Esophagus squamous epithelium (tissue), 5 donors: ENCODE measurements at regions not wholly inside any gene's neighbourhood (a gene's known extent, or its start where the extent isn't known, plus 50 kb on each side); places are given as distances from the start of the nearest gene placed in this dataset.

ENCODE experiments used
- DNase-seq: peaks from one replicate; lab custom pipeline; 2025; lab: John Stamatoyannopoulos, UW
- H3K27ac ChIP-seq, 4 donors: fragments of 200-600 bp; sonication (generic); one replicate each; pipeline ENCODE4 v1.5.1; 2016 to 2019; ENCODE audit warnings: mild to moderate bottlenecking in 1 of 4
- H3K27me3 ChIP-seq, 4 donors: fragments of 200-600 bp; sonication (generic); 1 replicate in 3 of 4; 2 replicates in 1 of 4; pipeline versions ENCODE4 v1.5.1 to v1.6.0; 2017 to 2021; ENCODE audit warnings: antibody characterized with exemption in 1 of 4
- H3K36me3 ChIP-seq, 3 donors: fragments of 200-600 bp; sonication (generic); one replicate each; pipeline ENCODE4 v1.5.1; 2016 to 2019
- H3K4me1 ChIP-seq, 3 donors: fragments of 200-600 bp; sonication (generic); one replicate each; pipeline ENCODE4 v1.5.1; 2017 to 2019
- H3K4me3 ChIP-seq, 4 donors: fragments of 200-600 bp; sonication (generic); 1 replicate in 3 of 4; 2 replicates in 1 of 4; pipeline ENCODE4 v1.5.1; 2016 to 2019; ENCODE audit warnings: mild to moderate bottlenecking in 2 of 4, moderate library complexity in 1 of 4
- H3K9me3 ChIP-seq, 3 donors: fragments of 200-600 bp; sonication (generic); one replicate each; pipeline ENCODE4 v1.5.1; 2016 to 2019
- CTCF ChIP-seq, 6 experiments: fragments of 450-650 bp in 4 of 6; fragments of 200-600 bp in 2 of 6; sonication (generic) in 2 of 6; IDR thresholded peaks; one replicate each; pipeline ENCODE4 v1.5.1; 2016 to 2019; ENCODE audit warnings: antibody characterized with exemption in 6 of 6, mild to moderate bottlenecking in 4 of 6, moderate library complexity in 4 of 6
- POLR2A ChIP-seq, 4 donors: fragments of 450-650 bp; IDR thresholded peaks; one replicate each; pipeline ENCODE4 v1.6.1; 2017; ENCODE audit warnings: antibody characterized with exemption in 4 of 4, mild to moderate bottlenecking in 4 of 4, moderate library complexity in 3 of 4
- WGBS, 2 donors: methylation state at CpG; one replicate each; pipeline ENCODE4 v1.1.5; 2018; 5-methylcytosine and 5-hydroxymethylcytosine counted together
- intact Hi-C: fragments of 100-400 bp; cut with DNase I; formaldehyde crosslinking; loops from one replicate; pipeline ENCODE4 v1.15.0; 2022
- donor health status: DM: yes; HTN: yes; CAD: no.

DNA sequence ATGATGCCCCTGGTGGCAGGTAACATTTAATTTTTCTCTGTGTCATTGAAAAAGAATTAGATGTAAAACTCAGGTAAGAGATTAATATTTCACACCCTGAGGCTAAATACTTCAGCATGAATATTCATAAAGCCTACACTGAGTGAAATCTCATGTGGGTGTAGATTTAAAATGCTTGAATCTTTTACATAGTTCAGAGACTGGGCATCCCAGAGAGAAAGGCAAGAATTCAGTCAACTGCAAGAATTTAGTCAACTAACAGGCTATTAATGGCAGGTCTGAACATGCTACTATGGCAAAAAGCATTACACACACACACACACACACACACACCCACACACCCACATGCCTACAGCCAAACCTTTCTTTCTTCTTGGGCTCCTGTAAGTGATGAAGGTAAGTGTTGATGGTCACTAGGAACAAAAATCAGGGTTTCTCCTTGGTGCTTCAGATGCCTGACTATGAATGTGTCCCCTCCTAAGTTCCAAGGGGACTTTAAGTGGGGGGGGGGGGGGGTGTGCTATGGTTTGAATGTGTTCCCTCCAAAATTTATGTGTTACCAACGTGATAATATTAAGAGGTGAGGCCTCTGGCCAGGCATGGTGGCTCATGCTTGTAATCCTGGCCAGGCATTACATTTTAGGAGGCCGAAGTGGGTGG, 63.7 kb upstream of the PSMD7 start:
- no peak for DNase-seq
- Histone ChIP-seq H3K9me3 (no peaks in the 10 kb centered on the region), H3K4me3 (no peak overlapping the region), H3K36me3 (no peaks in the 10 kb centered on the region), H3K4me1 (no peaks in the 10 kb centered on the region), H3K27ac (no peak overlapping the region), H3K27me3 (peaks cover 0 to 6% (median 0%) of the 10 kb centered on the region in 4 donors)
- no peak for TF ChIP-seq CTCF (IDR thresholded peaks at IDR 0.05)
- TF ChIP-seq POLR2A (IDR thresholded peaks at IDR 0.05) = no peak
- intact Hi-C loops = no loop called here
- WGBS, 2 donors = 70 to 90% methylated on average over 1 to 2 of the region's 2 CpGs

- intact Hi-C loops = no loop called here
- Histone ChIP-seq H3K4me1 (no peaks in the 10 kb centered on the region), H3K27ac (no peak overlapping the region), H3K9me3 (no peaks in the 10 kb centered on the region), H3K36me3 (no peaks in the 10 kb centered on the region), H3K27me3 (peaks cover 0 to 6% (median 0%) of the 10 kb centered on the region in 4 donors), H3K4me3 (no peak overlapping the region)
- no peak for DNase-seq
- TF ChIP-seq POLR2A (IDR thresholded peaks at IDR 0.05) (no peak), CTCF (IDR thresholded peaks at IDR 0.05) (no peak)
- 37 to 58% methylated on average over 6 of the region's 6 CpGs for WGBS, 2 donors
These were observed 66.5 kb upstream of the PSMD7 start for GRCh38 chr16:74230126-74230525.

GRCh38 chr16:74226338-74226954, 70.2 kb upstream of the PSMD7 start:
- Histone ChIP-seq H3K4me3 (no peak overlapping the region), H3K4me1 (no peaks in the 10 kb centered on the region), H3K36me3 (no peaks in the 10 kb centered on the region), H3K27me3 (peaks cover 0 to 6% (median 0%) of the 10 kb centered on the region in 4 donors), H3K27ac (no peak overlapping the region), H3K9me3 (no peaks in the 10 kb centered on the region)
- WGBS, 2 donors = 33 to 34% methylated on average over 6 of the region's 6 CpGs
- TF ChIP-seq POLR2A (IDR thresholded peaks at IDR 0.05) = no peak
- TF ChIP-seq CTCF (IDR thresholded peaks at IDR 0.05) = peak in 3 of 6 experiments; percentile 15 to 34 (median 30)
- no peak for DNase-seq
- intact Hi-C loops = no loop called here

- Histone ChIP-seq H3K27ac (no peak overlapping the region), H3K27me3 (peaks cover 0 to 6% (median 0%) of the 10 kb centered on the region in 4 donors), H3K4me3 (no peak overlapping the region), H3K36me3 (no peaks in the 10 kb centered on the region), H3K9me3 (no peaks in the 10 kb centered on the region), H3K4me1 (no peaks in the 10 kb centered on the region)
- intact Hi-C loops = no loop called here
- DNase-seq = no peak
- WGBS, 2 donors = 67 to 68% methylated on average over 10 of the region's 10 CpGs
- no peak for TF ChIP-seq CTCF (IDR thresholded peaks at IDR 0.05)
- no peak for TF ChIP-seq POLR2A (IDR thresholded peaks at IDR 0.05)
These were observed 71.6 kb upstream of the PSMD7 start for GRCh38 chr16:74224828-74225612.

GRCh38 chr16:74221828-74222227, 74.8 kb upstream of the PSMD7 start:
- TF ChIP-seq POLR2A (IDR thresholded peaks at IDR 0.05) (no peak), CTCF (IDR thresholded peaks at IDR 0.05) (no peak)
- no peaks in the 10 kb centered on the region for H3K27me3 ChIP-seq

More at GRCh38 chr16:74221828-74222227, 74.8 kb upstream of the PSMD7 start:
- intact Hi-C loops = no loop called here
- no peaks in the 10 kb centered on the region for H3K36me3 ChIP-seq
- no peak for DNase-seq
- no peaks in the 10 kb centered on the region for H3K4me1 ChIP-seq
- H3K4me3 ChIP-seq = no peak overlapping the region
- H3K9me3 ChIP-seq = no peaks in the 10 kb centered on the region
- 69 to 81% methylated on average over 3 of the region's 3 CpGs for WGBS, 2 donors
- H3K27ac ChIP-seq = no peak overlapping the region
